Liver (tissue), 8 donors: ENCODE measurements at regions not wholly inside any gene's neighbourhood (a gene's known extent, or its start where the extent isn't known, plus 50 kb on each side); places are given as distances from the start of the nearest gene placed in this dataset.

Experiments
- DNase-seq: peaks from one replicate; pipeline ENCODE4 v3.0.0-alpha.2; 2017; ENCODE audit warnings: low spot score
- H3K27ac ChIP-seq, 2 donors: one replicate each; pipeline ENCODE4 v1.7.0; 2013; ENCODE audit warnings: inconsistent platforms in 2 of 2, low read length in 2 of 2, control low read depth in 1 of 2, low read depth in 1 of 2, mild to moderate bottlenecking in 1 of 2
- H3K27me3 ChIP-seq, 4 donors: one replicate each; pipeline versions ENCODE4 v1.6.1 to v1.7.0; 2013; ENCODE audit warnings: low read length in 3 of 4, inconsistent platforms in 1 of 4, mild to moderate bottlenecking in 1 of 4, moderate library complexity in 1 of 4; ENCODE audit not compliant: control insufficient read depth in 4 of 4, insufficient read depth in 4 of 4
- H3K36me3 ChIP-seq, 4 donors: one replicate each; pipeline versions ENCODE4 v1.6.1 to v1.7.0; 2013; ENCODE audit warnings: low read length in 3 of 4, mild to moderate bottlenecking in 3 of 4, low read depth in 1 of 4, moderate library complexity in 1 of 4; ENCODE audit not compliant: control insufficient read depth in 4 of 4, insufficient read depth in 3 of 4
- H3K4me1 ChIP-seq, 4 donors: one replicate each; pipeline versions ENCODE4 v1.6.1 to v1.7.0; 2013; ENCODE audit warnings: low read length in 3 of 4, mild to moderate bottlenecking in 3 of 4, moderate library complexity in 1 of 4; ENCODE audit not compliant: control insufficient read depth in 4 of 4, insufficient read depth in 4 of 4
- H3K4me3 ChIP-seq, 3 donors: one replicate each; pipeline versions ENCODE4 v1.6.1 to v1.7.0; 2013; ENCODE audit warnings: low read length in 3 of 3, control low read depth in 1 of 3, low read depth in 1 of 3, mild to moderate bottlenecking in 1 of 3
- H3K9ac ChIP-seq, 2 donors: one replicate each; pipeline ENCODE4 v1.7.0; 2013; ENCODE audit warnings: low read length in 2 of 2, mild to moderate bottlenecking in 2 of 2, moderate library complexity in 2 of 2, control low read depth in 1 of 2, low read depth in 1 of 2
- H3K9me3 ChIP-seq, 4 donors: one replicate each; pipeline versions ENCODE4 v1.6.1 to v1.7.0; 2013; ENCODE audit warnings: low read length in 3 of 4; ENCODE audit not compliant: control insufficient read depth in 4 of 4
- CTCF ChIP-seq: fragments of 150-350 bp; IDR thresholded peaks from 2 replicates; pipeline ENCODE4 v1.5.1; 2017; ENCODE audit warnings: improper control_type of control experiment, low read depth, low read length; ENCODE audit not compliant: missing input control
- EGR1 ChIP-seq, 2 donors: IDR thresholded peaks; 2 replicates each; pipeline ENCODE4 v1.6.1; 2016 to 2018; ENCODE audit warnings: antibody characterized with exemption in 2 of 2, low read depth in 2 of 2
- FOXA1 ChIP-seq: IDR thresholded peaks from 2 replicates; pipeline ENCODE4 v1.6.1; 2016; ENCODE audit warnings: antibody characterized with exemption
- FOXA2 ChIP-seq: IDR thresholded peaks from 2 replicates; pipeline ENCODE4 v1.6.1; 2016; ENCODE audit warnings: antibody characterized with exemption
- GABPA ChIP-seq, 2 donors: IDR thresholded peaks in 1 of 2; conservative IDR thresholded peaks in 1 of 2; 2 replicates each; pipeline ENCODE4 v1.6.1; 2016; ENCODE audit warnings: antibody characterized with exemption in 2 of 2, mild to moderate bottlenecking in 1 of 2, moderate library complexity in 1 of 2
- HNF4A ChIP-seq, 2 donors: conservative IDR thresholded peaks; 2 replicates each; pipeline ENCODE4 v1.6.1; 2016; ENCODE audit warnings: antibody characterized with exemption in 2 of 2, mild to moderate bottlenecking in 2 of 2
- HNF4G ChIP-seq: IDR thresholded peaks from 2 replicates; pipeline ENCODE4 v1.6.1; 2016; ENCODE audit warnings: antibody characterized with exemption
- NR2F2 ChIP-seq: IDR thresholded peaks from 2 replicates; pipeline ENCODE4 v1.6.1; 2016; ENCODE audit warnings: antibody characterized with exemption
- RAD21 ChIP-seq, 2 donors: IDR thresholded peaks; 2 replicates each; pipeline ENCODE4 v1.6.1; 2016; ENCODE audit warnings: antibody characterized with exemption in 2 of 2, mild to moderate bottlenecking in 2 of 2
- REST ChIP-seq: IDR thresholded peaks from 2 replicates; pipeline ENCODE4 v1.6.1; 2016; ENCODE audit warnings: antibody characterized with exemption, mild to moderate bottlenecking
- RXRA ChIP-seq, 2 donors: IDR thresholded peaks; 2 replicates each; pipeline ENCODE4 v1.6.1; 2017 to 2018; ENCODE audit warnings: antibody characterized with exemption in 2 of 2, mild to moderate bottlenecking in 1 of 2
- SP1 ChIP-seq: IDR thresholded peaks from 2 replicates; pipeline ENCODE4 v1.6.1; 2018; ENCODE audit warnings: antibody characterized with exemption, mild to moderate bottlenecking
- TAF1 ChIP-seq: conservative IDR thresholded peaks from 2 replicates; pipeline ENCODE4 v1.6.1; 2016; ENCODE audit warnings: antibody characterized with exemption, mild to moderate bottlenecking
- YY1 ChIP-seq: IDR thresholded peaks from 2 replicates; pipeline ENCODE4 v1.6.1; 2016; ENCODE audit warnings: antibody characterized with exemption, mild to moderate bottlenecking
- WGBS: extraction: QIAGEN DNeasy Blood & Tissue Kit; methylation state at CpG from one replicate; pipeline ENCODE4 v1.1.7; 2013; 5-methylcytosine and 5-hydroxymethylcytosine counted together
- TF ChIP-seq, protein P1 (sequence below): IDR thresholded peaks from 2 replicates; pipeline ENCODE4 v1.6.1; 2016; ENCODE audit warnings: antibody characterized with exemption
- TF ChIP-seq, protein P2 (sequence below): IDR thresholded peaks from 2 replicates; pipeline ENCODE4 v1.6.1; 2016; ENCODE audit warnings: antibody characterized with exemption
- donor health status: healthy.
- donor health status: healthy.
- donor health status: healthy.
- donor health status: healthy.
- donor health status: healthy.

DNA sequence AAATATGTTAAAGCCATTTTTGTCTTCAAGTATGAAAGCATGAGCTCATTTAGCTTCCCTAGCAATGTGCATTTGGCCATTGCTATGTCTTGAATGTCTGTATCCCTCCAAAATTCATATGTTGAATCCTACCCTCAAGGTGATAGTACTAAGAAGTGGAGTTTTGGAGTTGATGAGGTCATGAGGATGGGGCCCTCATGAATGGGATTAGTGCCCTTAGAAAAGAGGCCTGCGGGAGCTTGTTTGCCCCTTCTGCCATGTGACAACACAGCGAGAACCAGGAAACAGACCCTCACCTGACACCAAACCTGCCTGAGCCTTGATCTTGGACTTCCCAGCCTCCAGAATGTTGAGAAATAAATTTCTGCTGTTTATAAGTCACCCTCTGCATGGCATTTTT, 61.3 kb upstream of the UCN3 start:
- DNase-seq, result no peak
- Histone ChIP-seq H3K27me3 (no peaks in the 10 kb centered on the region), H3K9me3 (peaks cover 0 to 6% (median under 1%) of the 10 kb centered on the region in 4 donors), H3K27ac (no peak overlapping the region), H3K4me3 (no peak overlapping the region), H3K4me1 (no peaks in the 10 kb centered on the region), H3K36me3 (no peaks in the 10 kb centered on the region), H3K9ac (no peak overlapping the region)
- TF ChIP-seq EGR1 (IDR thresholded peaks at IDR 0.05; ENCODE audit: low read depth in 2 of 2) (no peak), RXRA (IDR thresholded peaks at IDR 0.05) (no peak), FOXA2 (no peak), NR2F2 (no peak), CTCF (no peak), TAF1 (no peak), FOXA1 (no peak), YY1 (no peak), RAD21 (IDR thresholded peaks at IDR 0.05) (no peak), GABPA (IDR thresholded peaks at IDR 0.05 in 1 of 2, conservative IDR thresholded peaks at IDR 0.05 in 1 of 2) (no peak), REST (no peak), HNF4A (conservative IDR thresholded peaks at IDR 0.05) (no peak), SP1 (no peak), HNF4G (no peak)
- TF ChIP-seq, protein P1, sequence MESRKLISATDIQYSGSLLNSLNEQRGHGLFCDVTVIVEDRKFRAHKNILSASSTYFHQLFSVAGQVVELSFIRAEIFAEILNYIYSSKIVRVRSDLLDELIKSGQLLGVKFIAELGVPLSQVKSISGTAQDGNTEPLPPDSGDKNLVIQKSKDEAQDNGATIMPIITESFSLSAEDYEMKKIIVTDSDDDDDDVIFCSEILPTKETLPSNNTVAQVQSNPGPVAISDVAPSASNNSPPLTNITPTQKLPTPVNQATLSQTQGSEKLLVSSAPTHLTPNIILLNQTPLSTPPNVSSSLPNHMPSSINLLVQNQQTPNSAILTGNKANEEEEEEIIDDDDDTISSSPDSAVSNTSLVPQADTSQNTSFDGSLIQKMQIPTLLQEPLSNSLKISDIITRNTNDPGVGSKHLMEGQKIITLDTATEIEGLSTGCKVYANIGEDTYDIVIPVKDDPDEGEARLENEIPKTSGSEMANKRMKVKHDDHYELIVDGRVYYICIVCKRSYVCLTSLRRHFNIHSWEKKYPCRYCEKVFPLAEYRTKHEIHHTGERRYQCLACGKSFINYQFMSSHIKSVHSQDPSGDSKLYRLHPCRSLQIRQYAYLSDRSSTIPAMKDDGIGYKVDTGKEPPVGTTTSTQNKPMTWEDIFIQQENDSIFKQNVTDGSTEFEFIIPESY, result no peak
- TF ChIP-seq, protein P2, sequence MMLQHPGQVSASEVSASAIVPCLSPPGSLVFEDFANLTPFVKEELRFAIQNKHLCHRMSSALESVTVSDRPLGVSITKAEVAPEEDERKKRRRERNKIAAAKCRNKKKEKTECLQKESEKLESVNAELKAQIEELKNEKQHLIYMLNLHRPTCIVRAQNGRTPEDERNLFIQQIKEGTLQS, result no peak
- 95% methylated on average over 2 of the region's 2 CpGs for WGBS

DNA sequence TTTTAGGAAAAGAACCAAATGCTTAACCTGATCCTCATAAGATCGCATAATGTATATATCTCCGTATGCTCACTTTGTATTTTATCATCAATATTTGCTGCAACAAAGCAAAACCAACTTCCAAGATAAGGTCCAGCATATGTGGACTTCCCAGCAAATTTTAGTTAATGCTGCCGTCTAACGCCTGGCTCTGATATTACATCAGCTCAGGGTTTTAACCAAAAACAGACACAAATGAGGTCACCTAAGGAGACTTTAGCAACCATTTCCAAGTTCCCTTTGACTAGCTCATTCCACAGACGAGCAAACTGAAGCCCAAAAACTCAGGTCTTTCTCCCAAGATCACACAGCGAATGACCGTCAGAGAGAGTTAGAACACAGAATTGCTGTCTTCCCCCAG, 59.4 kb upstream of the UCN3 start:
- TF ChIP-seq GABPA (IDR thresholded peaks at IDR 0.05 in 1 of 2, conservative IDR thresholded peaks at IDR 0.05 in 1 of 2) (no peak), RAD21 (IDR thresholded peaks at IDR 0.05) (peak in 1 of 2 donors; percentile 31)
- Histone ChIP-seq H3K4me3 (no peak overlapping the region), H3K4me1 (no peaks in the 10 kb centered on the region), H3K9ac (no peak overlapping the region), H3K27ac (no peak overlapping the region), H3K27me3 (no peaks in the 10 kb centered on the region), H3K9me3 (peaks cover 0 to 6% (median under 1%) of the 10 kb centered on the region in 4 donors), H3K36me3 (no peaks in the 10 kb centered on the region)
- WGBS, result 90% methylated on average over 7 of the region's 7 CpGs
- DNase-seq, result no peak
